ENCODE measurements at regions not wholly inside any gene's neighbourhood (a gene's known extent, or its start where the extent isn't known, plus 50 kb on each side); places are given as distances from the start of the nearest gene placed in this dataset.
A peak's percentile ranks its signal among the peaks of the same experiment; 100 is the strongest.
"Not testable (repeated sequence)": the region's sequence is repeated elsewhere in the genome, so short reads cannot be mapped to it uniquely, and the experiment has no call there.

DNA sequence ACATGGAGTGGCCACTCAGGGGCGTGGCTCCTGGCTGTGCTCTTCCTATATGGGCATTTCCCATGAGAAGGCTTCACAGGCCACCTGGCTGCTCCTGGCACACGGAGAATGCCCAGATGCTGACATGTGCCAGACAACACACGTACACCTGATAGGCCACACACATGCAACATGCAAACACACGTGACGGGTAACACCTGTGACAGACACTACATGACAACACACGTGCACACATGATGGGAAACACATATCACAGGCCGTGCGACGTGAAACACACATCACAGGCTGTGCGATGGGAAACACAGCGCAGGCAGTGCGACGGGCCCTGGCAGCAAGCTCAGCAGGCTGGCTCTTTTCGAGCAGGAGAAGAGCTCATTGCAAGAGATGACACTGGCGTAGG is 94.3 kb upstream of the HMX1 start:
- not testable (repeated sequence) for H4K20me1 ChIP-seq (ENCODE audit: insufficient read depth, low read length); H2AFZ ChIP-seq (ENCODE audit: low read depth, low read length); H3K9me3 ChIP-seq (ENCODE audit: insufficient read depth, low read depth, low read length); H3K4me3 ChIP-seq (ENCODE audit: insufficient read depth, low read depth, low read length); H3K36me3 ChIP-seq (ENCODE audit: insufficient read depth, low read length); H3K4me2 ChIP-seq (ENCODE audit: low read length); DNase-seq (ENCODE audit: low read depth); FAIRE-seq; H3K9ac ChIP-seq (ENCODE audit: low read length); H3K36me3 Mint-ChIP-seq (ENCODE audit: low read depth, unreplicated experiment); H3K4me1 Mint-ChIP-seq (ENCODE audit: low read depth, unreplicated experiment); H3K27me3 ChIP-seq (ENCODE audit: insufficient read depth, low read length); H3K79me2 ChIP-seq (ENCODE audit: insufficient read depth, low read length); H3K4me1 ChIP-seq (ENCODE audit: insufficient read depth, low read length); H3K4me3 Mint-ChIP-seq (ENCODE audit: unreplicated experiment); H3K27ac Mint-ChIP-seq (ENCODE audit: unreplicated experiment); H3K9me3 Mint-ChIP-seq (ENCODE audit: unreplicated experiment); H3K27ac ChIP-seq (ENCODE audit: low read depth, low read length)
- H3K27me3 Mint-ChIP-seq (ENCODE audit: low read depth, unreplicated experiment): peaks cover 25% of the 10 kb centered on the region

DNA sequence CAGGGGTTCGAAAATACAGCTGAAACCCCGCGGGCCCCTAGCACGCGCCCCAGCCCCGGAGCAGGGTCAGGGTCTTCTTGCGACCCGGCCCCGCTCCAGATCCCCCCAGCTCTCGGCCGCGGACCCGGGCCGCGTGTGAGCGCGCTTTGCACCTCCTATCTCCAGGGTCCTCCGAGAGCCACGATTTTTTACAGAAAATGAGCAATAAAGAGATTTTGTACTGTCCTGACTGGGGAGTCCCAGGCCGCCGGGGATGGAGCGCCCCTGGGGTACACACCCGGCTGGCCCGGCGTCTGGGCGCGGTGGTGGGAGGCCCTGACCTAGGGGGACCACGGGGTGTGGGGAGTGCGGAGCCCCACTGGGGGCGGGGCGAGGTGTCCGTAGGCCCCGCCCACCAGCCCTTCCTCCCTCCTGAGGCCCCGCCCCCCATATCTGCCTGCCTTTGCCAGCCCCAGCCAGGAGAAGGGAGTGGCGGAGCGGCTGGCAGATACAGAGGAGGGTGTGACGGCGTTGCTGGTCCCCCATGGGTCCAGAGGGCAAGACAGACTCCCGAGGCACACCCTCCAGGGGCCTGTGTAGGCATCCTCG is 92.7 kb upstream of the HMX1 start:
- H3K36me3 ChIP-seq (ENCODE audit: insufficient read depth, low read length); H3K27ac Mint-ChIP-seq (ENCODE audit: unreplicated experiment); FAIRE-seq; H3K4me1 Mint-ChIP-seq (ENCODE audit: low read depth, unreplicated experiment); H3K4me3 Mint-ChIP-seq (ENCODE audit: unreplicated experiment); H2AFZ ChIP-seq (ENCODE audit: low read depth, low read length); H3K36me3 Mint-ChIP-seq (ENCODE audit: low read depth, unreplicated experiment); H3K4me1 ChIP-seq (ENCODE audit: insufficient read depth, low read length); H3K9me3 Mint-ChIP-seq (ENCODE audit: unreplicated experiment); H3K4me2 ChIP-seq (ENCODE audit: low read length); H3K4me3 ChIP-seq (ENCODE audit: insufficient read depth, low read depth, low read length); H3K9me3 ChIP-seq (ENCODE audit: insufficient read depth, low read depth, low read length); H3K27ac ChIP-seq (ENCODE audit: low read depth, low read length); H3K79me2 ChIP-seq (ENCODE audit: insufficient read depth, low read length); DNase-seq (ENCODE audit: low read depth); H3K9ac ChIP-seq (ENCODE audit: low read length); H4K20me1 ChIP-seq (ENCODE audit: insufficient read depth, low read length); H3K27me3 ChIP-seq (ENCODE audit: insufficient read depth, low read length): not testable (repeated sequence)
- H3K27me3 Mint-ChIP-seq (ENCODE audit: low read depth, unreplicated experiment): peaks cover 35% of the 10 kb centered on the region

DNA sequence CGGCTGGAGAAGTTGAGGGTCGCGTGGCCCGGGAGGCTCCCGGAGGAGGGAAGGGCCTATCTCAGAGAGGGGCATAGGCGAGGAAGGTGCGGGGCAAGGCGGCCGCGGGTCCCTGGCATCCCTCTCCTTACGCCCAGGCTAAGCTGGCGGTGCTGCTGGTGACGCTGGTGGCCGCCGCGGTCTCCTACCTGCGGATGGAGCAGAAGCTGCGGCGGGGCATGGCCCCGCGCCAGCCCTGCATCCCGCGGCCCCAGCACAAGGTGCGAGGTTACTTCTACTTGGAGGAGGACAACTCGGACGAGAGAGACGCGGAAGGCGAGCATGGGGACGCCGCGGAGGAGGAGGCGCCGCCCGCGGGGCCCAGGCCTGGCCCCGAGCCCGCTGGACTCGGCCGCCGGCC is 91.9 kb upstream of the HMX1 start:
- H3K27ac ChIP-seq (ENCODE audit: low read depth, low read length); DNase-seq (ENCODE audit: low read depth); H3K9me3 Mint-ChIP-seq (ENCODE audit: unreplicated experiment); H3K4me3 Mint-ChIP-seq (ENCODE audit: unreplicated experiment); H3K79me2 ChIP-seq (ENCODE audit: insufficient read depth, low read length); H3K4me3 ChIP-seq (ENCODE audit: insufficient read depth, low read depth, low read length); H3K27ac Mint-ChIP-seq (ENCODE audit: unreplicated experiment); H2AFZ ChIP-seq (ENCODE audit: low read depth, low read length); H3K36me3 Mint-ChIP-seq (ENCODE audit: low read depth, unreplicated experiment); H3K4me1 ChIP-seq (ENCODE audit: insufficient read depth, low read length); FAIRE-seq; H3K9ac ChIP-seq (ENCODE audit: low read length); H3K4me2 ChIP-seq (ENCODE audit: low read length); H3K27me3 ChIP-seq (ENCODE audit: insufficient read depth, low read length); H3K36me3 ChIP-seq (ENCODE audit: insufficient read depth, low read length); H4K20me1 ChIP-seq (ENCODE audit: insufficient read depth, low read length); H3K9me3 ChIP-seq (ENCODE audit: insufficient read depth, low read depth, low read length); H3K4me1 Mint-ChIP-seq (ENCODE audit: low read depth, unreplicated experiment): not testable (repeated sequence)
- peaks cover 34% of the 10 kb centered on the region for H3K27me3 Mint-ChIP-seq (ENCODE audit: low read depth, unreplicated experiment)

GRCh38 chr4:8961343-8961742 is 89.7 kb upstream of the HMX1 start:
- H3K79me2 ChIP-seq (ENCODE audit: insufficient read depth, low read length); H3K9me3 Mint-ChIP-seq (ENCODE audit: unreplicated experiment); H3K27ac Mint-ChIP-seq (ENCODE audit: unreplicated experiment): not testable (repeated sequence)

GRCh38 chr4:8959471-8959870 is 87.8 kb upstream of the HMX1 start:
- H3K36me3 ChIP-seq (ENCODE audit: insufficient read depth, low read length); H3K4me2 ChIP-seq (ENCODE audit: low read length); H3K27ac Mint-ChIP-seq (ENCODE audit: unreplicated experiment); H3K9ac ChIP-seq (ENCODE audit: low read length); H3K9me3 Mint-ChIP-seq (ENCODE audit: unreplicated experiment); DNase-seq (ENCODE audit: low read depth); H4K20me1 ChIP-seq (ENCODE audit: insufficient read depth, low read length); H3K36me3 Mint-ChIP-seq (ENCODE audit: low read depth, unreplicated experiment); H3K4me3 ChIP-seq (ENCODE audit: insufficient read depth, low read depth, low read length); H3K4me3 Mint-ChIP-seq (ENCODE audit: unreplicated experiment); H3K9me3 ChIP-seq (ENCODE audit: insufficient read depth, low read depth, low read length); H3K4me1 Mint-ChIP-seq (ENCODE audit: low read depth, unreplicated experiment); H3K4me1 ChIP-seq (ENCODE audit: insufficient read depth, low read length); H3K27me3 ChIP-seq (ENCODE audit: insufficient read depth, low read length); H3K79me2 ChIP-seq (ENCODE audit: insufficient read depth, low read length); H3K27ac ChIP-seq (ENCODE audit: low read depth, low read length); H2AFZ ChIP-seq (ENCODE audit: low read depth, low read length); FAIRE-seq: not testable (repeated sequence)
- peaks cover 41% of the 10 kb centered on the region for H3K27me3 Mint-ChIP-seq (ENCODE audit: low read depth, unreplicated experiment)

More at GRCh38 chr4:8961343-8961742, 89.7 kb upstream of the HMX1 start:
- H3K4me3 Mint-ChIP-seq (ENCODE audit: unreplicated experiment); H4K20me1 ChIP-seq (ENCODE audit: insufficient read depth, low read length); H3K9me3 ChIP-seq (ENCODE audit: insufficient read depth, low read depth, low read length); H3K9ac ChIP-seq (ENCODE audit: low read length); FAIRE-seq; H3K4me3 ChIP-seq (ENCODE audit: insufficient read depth, low read depth, low read length); H3K36me3 ChIP-seq (ENCODE audit: insufficient read depth, low read length); H3K4me1 Mint-ChIP-seq (ENCODE audit: low read depth, unreplicated experiment); H3K36me3 Mint-ChIP-seq (ENCODE audit: low read depth, unreplicated experiment); H3K27ac ChIP-seq (ENCODE audit: low read depth, low read length); H3K27me3 ChIP-seq (ENCODE audit: insufficient read depth, low read length); H2AFZ ChIP-seq (ENCODE audit: low read depth, low read length); H3K4me1 ChIP-seq (ENCODE audit: insufficient read depth, low read length); DNase-seq (ENCODE audit: low read depth); H3K4me2 ChIP-seq (ENCODE audit: low read length): not testable (repeated sequence)
- peaks cover 42% of the 10 kb centered on the region for H3K27me3 Mint-ChIP-seq (ENCODE audit: low read depth, unreplicated experiment)

DNA sequence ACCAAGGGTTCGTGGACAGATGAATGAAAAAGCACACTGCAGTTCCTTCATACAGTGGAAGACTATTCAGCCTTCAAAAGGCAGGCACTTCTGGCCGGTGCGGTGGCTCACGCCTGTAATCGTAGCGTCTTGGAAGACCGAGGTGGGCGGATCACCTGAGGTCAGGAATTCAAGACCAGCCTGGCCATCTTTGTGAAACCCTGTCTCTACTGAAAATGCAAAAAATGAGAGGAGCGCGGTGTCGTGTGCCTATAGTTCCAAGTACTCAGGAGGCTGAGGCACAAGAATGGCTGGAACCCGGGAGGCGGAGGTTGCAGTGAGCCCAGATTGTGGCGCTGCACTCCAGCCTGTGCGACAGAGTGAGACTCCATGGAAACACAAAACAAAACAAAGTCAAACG is 82.4 kb upstream of the HMX1 start:
- H3K9me3 ChIP-seq (ENCODE audit: insufficient read depth, low read depth, low read length); H3K4me1 Mint-ChIP-seq (ENCODE audit: low read depth, unreplicated experiment); H3K79me2 ChIP-seq (ENCODE audit: insufficient read depth, low read length); H4K20me1 ChIP-seq (ENCODE audit: insufficient read depth, low read length); H3K9ac ChIP-seq (ENCODE audit: low read length); H3K27ac ChIP-seq (ENCODE audit: low read depth, low read length); H3K9me3 Mint-ChIP-seq (ENCODE audit: unreplicated experiment); H3K36me3 ChIP-seq (ENCODE audit: insufficient read depth, low read length); DNase-seq (ENCODE audit: low read depth); H3K4me2 ChIP-seq (ENCODE audit: low read length); H3K4me1 ChIP-seq (ENCODE audit: insufficient read depth, low read length); H2AFZ ChIP-seq (ENCODE audit: low read depth, low read length); H3K27me3 ChIP-seq (ENCODE audit: insufficient read depth, low read length); H3K27ac Mint-ChIP-seq (ENCODE audit: unreplicated experiment); H3K4me3 ChIP-seq (ENCODE audit: insufficient read depth, low read depth, low read length); FAIRE-seq; H3K36me3 Mint-ChIP-seq (ENCODE audit: low read depth, unreplicated experiment): not testable (repeated sequence)
- H3K27me3 Mint-ChIP-seq (ENCODE audit: low read depth, unreplicated experiment): peaks cover 37% of the 10 kb centered on the region
- peak overlapping the region; percentile 34 for H3K4me3 Mint-ChIP-seq (ENCODE audit: unreplicated experiment)

Data from astrocyte (in vitro differentiated cells and primary cell).